ENCODE measurements at regions not wholly inside any gene's neighbourhood (a gene's known extent, or its start where the extent isn't known, plus 50 kb on each side); places are given as distances from the start of the nearest gene placed in this dataset.

DNA sequence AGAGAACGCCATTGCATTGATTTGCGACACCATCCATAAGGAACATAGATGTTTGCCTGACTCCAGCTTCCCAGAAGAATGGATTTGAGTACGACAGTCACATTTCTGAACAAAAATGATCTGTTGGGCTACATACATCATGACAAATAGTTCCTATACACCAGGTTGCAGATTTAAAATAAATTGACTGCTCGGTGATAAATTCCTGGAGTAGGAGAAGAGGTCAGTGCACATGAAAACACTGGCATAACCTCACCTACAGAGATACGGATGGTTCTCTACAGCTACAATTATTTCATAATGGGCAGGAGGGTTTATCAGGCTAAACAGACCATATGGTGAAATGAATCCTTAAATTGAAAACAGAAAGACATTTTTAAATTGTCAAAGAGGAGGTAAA, 316.5 kb upstream of the ADARB2 start:
- no peaks in the 10 kb centered on the region for H3K4me1 ChIP-seq
- no peaks in the 10 kb centered on the region for H3K36me3 ChIP-seq
- H3K27ac ChIP-seq: no peak overlapping the region
- intact Hi-C loops (cut with DNase I; ENCODE audit: low total_unique reads): no loop called here
- H3K4me3 ChIP-seq: no peak overlapping the region
- no peak for TF ChIP-seq POLR2A (IDR thresholded peaks at IDR 0.05)
- TF ChIP-seq, protein P1, sequence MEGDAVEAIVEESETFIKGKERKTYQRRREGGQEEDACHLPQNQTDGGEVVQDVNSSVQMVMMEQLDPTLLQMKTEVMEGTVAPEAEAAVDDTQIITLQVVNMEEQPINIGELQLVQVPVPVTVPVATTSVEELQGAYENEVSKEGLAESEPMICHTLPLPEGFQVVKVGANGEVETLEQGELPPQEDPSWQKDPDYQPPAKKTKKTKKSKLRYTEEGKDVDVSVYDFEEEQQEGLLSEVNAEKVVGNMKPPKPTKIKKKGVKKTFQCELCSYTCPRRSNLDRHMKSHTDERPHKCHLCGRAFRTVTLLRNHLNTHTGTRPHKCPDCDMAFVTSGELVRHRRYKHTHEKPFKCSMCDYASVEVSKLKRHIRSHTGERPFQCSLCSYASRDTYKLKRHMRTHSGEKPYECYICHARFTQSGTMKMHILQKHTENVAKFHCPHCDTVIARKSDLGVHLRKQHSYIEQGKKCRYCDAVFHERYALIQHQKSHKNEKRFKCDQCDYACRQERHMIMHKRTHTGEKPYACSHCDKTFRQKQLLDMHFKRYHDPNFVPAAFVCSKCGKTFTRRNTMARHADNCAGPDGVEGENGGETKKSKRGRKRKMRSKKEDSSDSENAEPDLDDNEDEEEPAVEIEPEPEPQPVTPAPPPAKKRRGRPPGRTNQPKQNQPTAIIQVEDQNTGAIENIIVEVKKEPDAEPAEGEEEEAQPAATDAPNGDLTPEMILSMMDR (IDR thresholded peaks at IDR 0.05): no peak
- TF ChIP-seq POLR2AphosphoS5 (IDR thresholded peaks at IDR 0.05): no peak
- no peaks in the 10 kb centered on the region for H3K27me3 ChIP-seq
- peaks cover 0 to 6% of the 10 kb centered on the region in 2 donors for H3K9me3 ChIP-seq
- no peak for DNase-seq (ENCODE audit: low spot score in 2 of 2)

DNA sequence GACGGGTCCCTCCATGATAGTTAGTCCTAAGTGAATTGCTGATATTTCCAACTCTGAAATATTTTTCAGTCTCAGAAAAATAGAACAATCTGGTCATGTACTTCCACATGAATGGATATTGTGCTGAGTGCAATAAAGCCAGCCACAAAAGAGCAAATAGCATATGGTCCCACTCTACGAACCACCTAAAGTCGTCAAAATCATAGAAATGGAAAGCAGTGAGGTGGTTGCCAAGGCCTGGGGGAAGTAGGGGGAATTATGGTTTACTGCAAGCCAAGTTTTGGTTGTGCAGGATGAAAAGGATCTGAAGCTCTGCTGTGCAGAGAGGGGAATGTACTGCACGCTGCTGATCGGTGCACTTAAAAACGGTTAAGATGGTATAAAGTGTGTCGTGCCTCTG, 313.8 kb upstream of the ADARB2 start:
- no peak for DNase-seq (ENCODE audit: low spot score in 2 of 2)
- Histone ChIP-seq H3K27ac (no peak overlapping the region), H3K4me3 (no peak overlapping the region), H3K36me3 (no peaks in the 10 kb centered on the region), H3K4me1 (no peaks in the 10 kb centered on the region), H3K9me3 (peaks cover 0 to 8% of the 10 kb centered on the region in 2 donors), H3K27me3 (no peaks in the 10 kb centered on the region)
- TF ChIP-seq, protein P1 (IDR thresholded peaks at IDR 0.05): no peak
- TF ChIP-seq POLR2A (IDR thresholded peaks at IDR 0.05): no peak
- TF ChIP-seq POLR2AphosphoS5 (IDR thresholded peaks at IDR 0.05): no peak
- intact Hi-C loops (cut with DNase I; ENCODE audit: low total_unique reads): no loop called here

DNA sequence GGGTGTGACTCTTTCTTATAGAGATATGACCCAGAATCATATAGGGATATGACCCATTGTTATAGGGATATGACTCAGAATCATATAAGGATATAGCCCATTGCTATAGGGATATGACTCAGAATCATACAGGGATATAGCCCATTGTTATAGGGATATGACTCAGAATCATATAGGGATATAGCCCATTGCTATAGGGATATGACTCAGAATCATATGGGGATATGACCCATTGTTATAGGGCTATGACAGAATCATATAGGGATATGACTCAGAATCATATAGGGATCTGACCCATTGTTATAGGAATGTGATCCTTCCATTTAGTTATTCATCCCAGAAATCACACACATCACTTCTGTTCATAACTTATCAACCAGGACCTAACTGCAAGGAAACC, 312.2 kb upstream of the ADARB2 start:
- H3K36me3 ChIP-seq: no peaks in the 10 kb centered on the region
- H3K4me3 ChIP-seq: no peak overlapping the region
- no peak for DNase-seq (ENCODE audit: low spot score in 2 of 2)
- intact Hi-C loops (cut with DNase I; ENCODE audit: low total_unique reads): no loop called here
- TF ChIP-seq, protein P1 (IDR thresholded peaks at IDR 0.05): no peak
- TF ChIP-seq POLR2AphosphoS5 (IDR thresholded peaks at IDR 0.05): no peak
- no peak for TF ChIP-seq POLR2A (IDR thresholded peaks at IDR 0.05)
- peaks cover 0 to 8% of the 10 kb centered on the region in 2 donors for H3K9me3 ChIP-seq
- no peaks in the 10 kb centered on the region for H3K4me1 ChIP-seq
- no peaks in the 10 kb centered on the region for H3K27me3 ChIP-seq
- no peak overlapping the region for H3K27ac ChIP-seq

DNA sequence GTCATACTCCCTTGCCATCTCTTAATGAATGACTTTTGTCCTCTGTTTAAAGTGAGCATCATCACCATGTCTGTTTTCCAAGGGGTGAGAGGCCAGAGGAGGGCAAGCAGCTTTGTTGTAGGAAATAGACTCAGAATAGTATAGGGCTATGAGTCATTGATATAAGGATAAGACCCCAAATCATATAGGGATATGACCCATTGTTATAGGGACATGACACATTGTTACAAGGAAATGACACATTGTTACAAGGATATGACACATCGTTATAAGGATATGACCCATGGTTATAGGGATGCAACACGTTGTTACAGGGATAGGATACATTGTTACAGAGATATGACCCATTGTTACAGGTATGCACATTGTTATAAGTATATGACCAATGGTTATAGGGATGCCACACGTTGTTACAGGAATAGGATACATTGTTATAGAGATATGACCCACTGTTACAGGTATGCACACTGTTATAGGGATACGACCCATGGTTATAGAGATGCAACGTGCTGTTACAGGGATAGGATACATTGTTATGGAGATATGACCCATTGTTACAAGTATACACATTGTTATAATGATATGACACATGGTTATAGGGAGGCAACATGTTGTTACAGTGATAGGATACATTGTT, 311.1 kb upstream of the ADARB2 start:
- Histone ChIP-seq H3K4me1 (no peaks in the 10 kb centered on the region), H3K36me3 (no peaks in the 10 kb centered on the region), H3K27me3 (no peaks in the 10 kb centered on the region), H3K27ac (no peak overlapping the region), H3K9me3 (peaks cover 0 to 8% of the 10 kb centered on the region in 2 donors), H3K4me3 (no peak overlapping the region)
- no peak for DNase-seq (ENCODE audit: low spot score in 2 of 2)
- intact Hi-C loops (cut with DNase I; ENCODE audit: low total_unique reads): no loop called here
- TF ChIP-seq, protein P1 (IDR thresholded peaks at IDR 0.05): no peak
- TF ChIP-seq POLR2A (IDR thresholded peaks at IDR 0.05) (no peak), POLR2AphosphoS5 (IDR thresholded peaks at IDR 0.05) (no peak)

DNA sequence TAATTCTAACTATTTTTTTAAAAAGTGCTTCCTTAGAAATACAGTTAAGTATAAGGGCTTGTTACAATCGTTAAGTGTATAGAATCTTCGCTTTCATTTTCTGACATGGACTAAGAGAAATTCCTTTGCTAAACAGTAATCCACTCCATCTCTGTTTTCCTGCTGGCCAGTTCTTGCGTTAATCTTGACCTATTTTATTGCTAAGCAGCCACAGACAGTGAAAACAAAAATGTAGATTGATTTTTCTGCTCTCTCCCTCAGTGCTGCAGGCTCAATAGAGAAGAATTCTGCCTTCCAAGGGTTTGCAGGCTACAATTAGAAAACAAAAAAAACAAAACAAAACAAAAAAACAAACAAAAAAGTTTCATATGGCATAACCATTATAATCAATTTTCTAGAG, 310.4 kb upstream of the ADARB2 start:
- intact Hi-C loops (cut with DNase I; ENCODE audit: low total_unique reads): no loop called here
- Histone ChIP-seq H3K27ac (no peak overlapping the region), H3K9me3 (peaks cover 0 to 8% of the 10 kb centered on the region in 2 donors), H3K4me1 (no peaks in the 10 kb centered on the region), H3K27me3 (no peaks in the 10 kb centered on the region), H3K4me3 (no peak overlapping the region), H3K36me3 (no peaks in the 10 kb centered on the region)
- TF ChIP-seq, protein P1 (IDR thresholded peaks at IDR 0.05): no peak
- TF ChIP-seq POLR2A (IDR thresholded peaks at IDR 0.05) (no peak), POLR2AphosphoS5 (IDR thresholded peaks at IDR 0.05) (no peak)
- DNase-seq (ENCODE audit: low spot score in 2 of 2): no peak
